H1 (cell line): ENCODE measurements at regions not wholly inside any gene's neighbourhood (a gene's known extent, or its start where the extent isn't known, plus 50 kb on each side); places are given as distances from the start of the nearest gene placed in this dataset.

Experiments used
- CTCF ChIA-PET: fragments of 300-600 bp; sonication (Branson Sonifier 250); formaldehyde crosslinking; loops from one replicate; lab custom pipeline; 2021; ENCODE audit not compliant: partially characterized antibody; lab: Charles Lee
- POLR2A ChIA-PET: fragments of 300-600 bp; sonication (Branson Sonifier 250); formaldehyde crosslinking; loops from one replicate; lab custom pipeline; 2021; ENCODE audit warnings: inconsistent platforms; ENCODE audit not compliant: partially characterized antibody; lab: Charles Lee
- DNase-seq, 2 experiments: peaks; one replicate each; pipeline versions ENCODE4 v3.0.0 to v3.0.0-alpha.2; 2010 to 2022; ENCODE audit warnings: low spot score in 2 of 2, low read depth in 1 of 2, mixed read lengths in 1 of 2
- FAIRE-seq: peaks from 2 replicates; lab custom pipeline; 2011; peaks lifted over from hg19 to GRCh38; lab: Jason Lieb, UNC
- H2AFZ ChIP-seq: 2 replicates; pipeline ENCODE4 v1.8.1; 2012; ENCODE audit warnings: low read length, inconsistent platforms
- H2AK5ac ChIP-seq: 2 replicates; pipeline ENCODE4 v1.6.1; 2013; ENCODE audit warnings: low read depth, low read length
- H2BK120ac ChIP-seq: replicated peaks from 2 replicates; pipeline ENCODE3; 2013; ENCODE audit warnings: low read depth, low read length, inconsistent platforms
- H2BK12ac ChIP-seq: 2 replicates; pipeline ENCODE4 v1.6.1; 2013; ENCODE audit warnings: low read depth, low read length
- H2BK15ac ChIP-seq: 2 replicates; pipeline ENCODE4 v1.6.1; 2013; ENCODE audit warnings: low read length
- H2BK20ac ChIP-seq: 2 replicates; pipeline ENCODE4 v1.6.1; 2013; ENCODE audit warnings: low read length
- H2BK5ac ChIP-seq: 2 replicates; pipeline ENCODE4 v1.6.1; 2013; ENCODE audit warnings: low read depth, low read length
- H3K14ac ChIP-seq: 2 replicates; pipeline ENCODE4 v1.6.1; 2013; ENCODE audit warnings: inconsistent platforms; ENCODE audit not compliant: insufficient read length
- H3K18ac ChIP-seq: 2 replicates; pipeline ENCODE4 v1.6.1; 2013; ENCODE audit warnings: low read length; ENCODE audit errors: extremely low read depth
- H3K23ac ChIP-seq: 2 replicates; pipeline ENCODE4 v1.6.1; 2013; ENCODE audit warnings: inconsistent platforms; ENCODE audit not compliant: insufficient read length
- H3K23me2 ChIP-seq: 2 replicates; pipeline ENCODE4 v1.6.1; 2013; ENCODE audit warnings: low read depth, low read length
- H3K27ac ChIP-seq: 2 replicates; pipeline ENCODE4 v1.6.1; 2011; ENCODE audit warnings: low read depth, low read length, inconsistent platforms
- H3K27me3 ChIP-seq, 4 experiments: replicated peaks in 1 of 4; 1 replicate in 1 of 4; 2 replicates in 3 of 4; pipeline versions ENCODE4 v1.6.1 to v1.8.1; 2011 to 2013; ENCODE audit warnings: low read length in 3 of 4, mild to moderate bottlenecking in 3 of 4, inconsistent platforms in 2 of 4, mixed read lengths in 2 of 4, moderate library complexity in 1 of 4; ENCODE audit not compliant: control insufficient read depth in 3 of 4, insufficient read depth in 3 of 4; ENCODE audit errors: extremely low read depth in 1 of 4
- H3K36me3 ChIP-seq, 4 experiments: 2 replicates each; pipeline versions ENCODE4 v1.6.1 to v1.8.1; 2011 to 2013; ENCODE audit warnings: mild to moderate bottlenecking in 4 of 4, low read length in 3 of 4, moderate library complexity in 2 of 4, control low read depth in 1 of 4, inconsistent platforms in 1 of 4; ENCODE audit not compliant: insufficient read depth in 4 of 4, control insufficient read depth in 2 of 4
- H3K4ac ChIP-seq: replicated peaks from 2 replicates; pipeline ENCODE3; 2013; ENCODE audit warnings: low read length, low read depth, mixed read lengths, inconsistent platforms; ENCODE audit not compliant: insufficient read length
- H3K4me1 ChIP-seq, 4 experiments: replicated peaks in 1 of 4; 1 replicate in 1 of 4; 2 replicates in 3 of 4; pipeline versions ENCODE4 v1.6.1 to v1.8.1; 2011 to 2013; ENCODE audit warnings: low read length in 3 of 4, inconsistent platforms in 2 of 4, mixed read lengths in 1 of 4; ENCODE audit not compliant: insufficient read depth in 4 of 4, control insufficient read depth in 3 of 4
- H3K4me2 ChIP-seq, 2 experiments: 2 replicates each; pipeline versions ENCODE4 v1.6.1 to v1.8.1; 2011 to 2013; ENCODE audit warnings: low read depth in 2 of 2, low read length in 2 of 2, control low read depth in 1 of 2, inconsistent platforms in 1 of 2, mild to moderate bottlenecking in 1 of 2; ENCODE audit not compliant: insufficient read depth in 1 of 2
- H3K4me3 ChIP-seq, 4 experiments: fragments of 200-600, 300-600 bp in 1 of 4; sonication (generic), shearing (Covaris generic), sonication (Bioruptor Twin) in 1 of 4; 2 replicates each; pipeline versions ENCODE4 v1.5.1 to v1.8.1; 2011 to 2016; ENCODE audit warnings: low read length in 4 of 4, low read depth in 3 of 4, control low read depth in 2 of 4, inconsistent platforms in 2 of 4, mild to moderate bottlenecking in 2 of 4, mixed read lengths in 1 of 4, moderate library complexity in 1 of 4; ENCODE audit not compliant: insufficient read depth in 2 of 4; ENCODE audit errors: extremely low read depth in 1 of 4
- H3K56ac ChIP-seq: replicated peaks from 2 replicates; pipeline ENCODE3; 2013; ENCODE audit warnings: low read depth, mild to moderate bottlenecking, mixed read lengths, low read length, inconsistent platforms; ENCODE audit not compliant: insufficient read length
- H3K79me1 ChIP-seq: 2 replicates; pipeline ENCODE4 v1.6.1; 2013; ENCODE audit warnings: low read depth, low read length, control low read depth
- H3K79me2 ChIP-seq, 2 experiments: 2 replicates each; pipeline versions ENCODE4 v1.6.1 to v1.8.1; 2012 to 2013; ENCODE audit warnings: low read length in 2 of 2, mild to moderate bottlenecking in 2 of 2, inconsistent platforms in 1 of 2; ENCODE audit not compliant: insufficient read depth in 2 of 2, control insufficient read depth in 1 of 2
- H3K9ac ChIP-seq, 4 experiments: replicated peaks in 1 of 4; 1 replicate in 1 of 4; 2 replicates in 3 of 4; pipeline versions ENCODE4 v1.6.1 to v1.8.1; 2011 to 2013; ENCODE audit warnings: low read depth in 3 of 4, low read length in 3 of 4, control low read depth in 2 of 4, mild to moderate bottlenecking in 2 of 4, moderate library complexity in 2 of 4, inconsistent platforms in 1 of 4; ENCODE audit errors: extremely low read depth in 1 of 4
- H3K9me3 ChIP-seq, 2 experiments: 2 replicates each; pipeline versions ENCODE4 v1.6.1 to v1.8.1; 2012 to 2013; ENCODE audit warnings: mild to moderate bottlenecking in 2 of 2, moderate library complexity in 2 of 2, control low read depth in 1 of 2, inconsistent platforms in 1 of 2, low read depth in 1 of 2, low read length in 1 of 2, mixed read lengths in 1 of 2; ENCODE audit not compliant: insufficient read depth in 2 of 2
- H4K20me1 ChIP-seq, 2 experiments: replicated peaks in 1 of 2; 2 replicates each; pipeline versions ENCODE3 to v1.8.1; 2011 to 2013; ENCODE audit warnings: inconsistent platforms in 2 of 2, low read length in 2 of 2, mild to moderate bottlenecking in 1 of 2; ENCODE audit not compliant: insufficient read depth in 2 of 2, control insufficient read depth in 1 of 2
- H4K5ac ChIP-seq: 2 replicates; pipeline ENCODE4 v1.6.1; 2013; ENCODE audit warnings: low read length, low read depth, mixed read lengths, inconsistent platforms; ENCODE audit not compliant: insufficient read length
- H4K8ac ChIP-seq: 2 replicates; pipeline ENCODE4 v1.8.0; 2013; ENCODE audit warnings: mild to moderate bottlenecking, moderate library complexity, low read length, inconsistent platforms; ENCODE audit not compliant: insufficient read depth; ENCODE audit errors: extremely low read depth
- H4K91ac ChIP-seq: replicated peaks from 2 replicates; pipeline ENCODE3; 2013; ENCODE audit warnings: low read length, mixed read lengths, inconsistent platforms; ENCODE audit not compliant: insufficient read length
- ASH2L ChIP-seq: fragments of 200-600, 300-600 bp; sonication (generic); IDR thresholded peaks from one replicate; pipeline ENCODE4 v1.7.1; 2017; ENCODE audit warnings: low read length
- EZH2 ChIP-seq: fragments of 200-600 bp; sonication (generic); IDR thresholded peaks from 2 replicates; pipeline ENCODE4 v1.7.1; 2012; ENCODE audit warnings: low read depth, mild to moderate bottlenecking, moderate library complexity, low read length, inconsistent platforms; ENCODE audit not compliant: severe bottlenecking
- HDAC6 ChIP-seq: IDR thresholded peaks from one replicate; pipeline ENCODE4 v1.7.1; 2012; ENCODE audit warnings: low read depth, mild to moderate bottlenecking, inconsistent platforms, low read length, moderate library complexity
- KDM4A ChIP-seq: IDR thresholded peaks from one replicate; pipeline ENCODE4 v1.7.1; 2012; ENCODE audit warnings: low read depth, mild to moderate bottlenecking, moderate library complexity, low read length, inconsistent platforms; ENCODE audit not compliant: severe bottlenecking
- POLR2A ChIP-seq, 2 experiments: IDR thresholded peaks; 1 replicate in 1 of 2; 2 replicates in 1 of 2; pipeline ENCODE4 v1.6.1; 2011; ENCODE audit warnings: low read depth in 2 of 2, low read length in 2 of 2, mild to moderate bottlenecking in 2 of 2; ENCODE audit errors: control extremely low read depth in 1 of 2
- RAD21 ChIP-seq, 2 experiments: IDR thresholded peaks in 1 of 2; conservative IDR thresholded peaks in 1 of 2; 2 replicates each; pipeline ENCODE4 v1.6.1; 2011; ENCODE audit warnings: low read depth in 2 of 2, low read length in 2 of 2, improper control_type of control experiment in 1 of 2, inconsistent platforms in 1 of 2, mild to moderate bottlenecking in 1 of 2, moderate library complexity in 1 of 2
- RFX5 ChIP-seq: IDR thresholded peaks from 2 replicates; pipeline ENCODE4 v1.6.1; 2011; ENCODE audit warnings: low read depth, low read length, improper control_type of control experiment, borderline replicate concordance
- RNF2 ChIP-seq: fragments of 200-900, 300-1000 bp; sonication (generic); IDR thresholded peaks from 2 replicates; pipeline ENCODE4 v1.7.1; 2016; ENCODE audit warnings: borderline replicate concordance, low read depth, mild to moderate bottlenecking, antibody characterized with exemption, low read length; ENCODE audit not compliant: poor library complexity, severe bottlenecking; ENCODE audit errors: missing control alignments
- SIX5 ChIP-seq: IDR thresholded peaks from 2 replicates; pipeline ENCODE4 v1.6.1; 2011; ENCODE audit warnings: mild to moderate bottlenecking, low read depth, low read length
- SP2 ChIP-seq: IDR thresholded peaks from 2 replicates; pipeline ENCODE4 v1.6.1; 2012; ENCODE audit warnings: mild to moderate bottlenecking, low read length, inconsistent platforms
- TCF12 ChIP-seq: IDR thresholded peaks from 2 replicates; pipeline ENCODE4 v1.6.1; 2011; ENCODE audit warnings: low read depth, mild to moderate bottlenecking, low read length
- WGBS, 2 experiments: shearing (Covaris generic) in 1 of 2; methylation state at CpG; one replicate each; pipeline versions ENCODE4 v1.1.6 to v1.1.7; 2013 to 2015; ENCODE audit warnings: low lambda C conversion rate in 2 of 2, mixed read lengths in 2 of 2, inconsistent platforms in 1 of 2, low coverage in 1 of 2, missing lambda C conversion rate in 1 of 2; ENCODE audit not compliant: insufficient replicate concordance in 2 of 2, insufficient coverage in 1 of 2, insufficient read length in 1 of 2; ENCODE audit errors: extremely low coverage in 1 of 2, missing lambda C conversion rate in 1 of 2; 5-methylcytosine and 5-hydroxymethylcytosine counted together
- TF ChIP-seq, protein P1 (sequence below), 3 experiments: IDR thresholded peaks; 1 replicate in 2 of 3; 2 replicates in 1 of 3; pipeline versions ENCODE4 v1.5.1 to v1.6.1; 2011; ENCODE audit warnings: low read length in 3 of 3, mild to moderate bottlenecking in 3 of 3, inconsistent platforms in 2 of 3, low read depth in 1 of 3, moderate library complexity in 1 of 3; ENCODE audit not compliant: insufficient read depth in 1 of 3; ENCODE audit errors: control extremely low read depth in 1 of 3

DNA sequence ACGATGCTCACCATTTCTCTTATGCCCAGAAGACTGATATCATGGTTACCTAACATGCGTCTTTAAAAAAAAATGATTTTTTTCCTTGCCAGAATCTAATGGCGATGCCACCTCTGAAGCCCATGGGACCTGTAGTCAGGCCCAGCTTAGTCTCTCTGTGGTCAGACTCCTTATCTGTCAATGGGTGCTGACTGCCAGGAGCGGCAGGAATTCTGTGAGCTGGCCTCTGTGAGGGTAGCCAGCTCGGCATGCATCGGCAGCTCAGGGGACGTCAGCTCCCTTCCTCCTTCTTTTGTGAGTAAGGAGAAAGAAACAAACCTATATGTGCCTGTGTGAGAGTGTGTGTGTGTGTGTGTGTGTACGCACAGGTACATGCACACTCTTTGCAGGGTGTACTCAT lies 49.9 kb upstream of the ZRANB1 start:
- no peak overlapping the region for H2AFZ ChIP-seq
- H4K8ac ChIP-seq, result no peak overlapping the region
- POLR2A ChIA-PET, result interaction anchor here (0.6 to 1.8 kb wide), 3 partner anchors 9 to 25 kb away, joined by 3 to 5 read pairs (median 3); no protein-coding TSS in a partner anchor
- H2BK20ac ChIP-seq, result no peak overlapping the region
- 86% methylated on average over 8 of the region's 8 CpGs; no CpG with 5 or more reads in 1 of the 2 experiments for WGBS, 2 experiments
- no peak overlapping the region for H3K9ac ChIP-seq
- no peak overlapping the region for H3K27ac ChIP-seq
- no peak overlapping the region for H4K91ac ChIP-seq
- H3K79me1 ChIP-seq, result no peaks in the 10 kb centered on the region
- no peaks in the 10 kb centered on the region for H3K23me2 ChIP-seq
- H2BK12ac ChIP-seq, result no peak overlapping the region
- no peaks in the 10 kb centered on the region; a peak in 1 of 7 replicates for H3K4me1 ChIP-seq
- no peak overlapping the region for H3K56ac ChIP-seq
- CTCF ChIA-PET, result interaction anchor here (0.6 to 0.7 kb wide), 2 partner anchors 499 to 630 kb away, joined by 3 read pairs; no protein-coding TSS in a partner anchor
- H2AK5ac ChIP-seq, result no peak overlapping the region
- no peak for FAIRE-seq
- H3K4me2 ChIP-seq, result no peak overlapping the region
- no peaks in the 10 kb centered on the region for H3K79me2 ChIP-seq
- H2BK120ac ChIP-seq, result no peak overlapping the region
- DNase-seq, result no peak
- H3K27me3 ChIP-seq, result no peaks in the 10 kb centered on the region
- no peak overlapping the region; the same call in 1 of the 2 replicates for H3K18ac ChIP-seq
- H3K23ac ChIP-seq, result no peak overlapping the region
- no peak overlapping the region for H3K14ac ChIP-seq
- no peak overlapping the region for H3K4ac ChIP-seq
- no peak overlapping the region for H2BK15ac ChIP-seq
- no peak overlapping the region for H4K5ac ChIP-seq
- no peak overlapping the region for H3K4me3 ChIP-seq
- no peaks in the 10 kb centered on the region for H3K9me3 ChIP-seq
- H2BK5ac ChIP-seq, result no peak overlapping the region
- no peaks in the 10 kb centered on the region for H3K36me3 ChIP-seq
- peaks cover 0 to under 1% of the 10 kb centered on the region in 2 experiments for H4K20me1 ChIP-seq
- TF ChIP-seq RFX5 (no peak), HDAC6 (no peak), ASH2L (no peak), RNF2 (no peak), POLR2A (IDR thresholded peaks at IDR 0.05; ENCODE audit: control extremely low read depth in 1 of 2, low read depth in 2 of 2, low read length in 2 of 2) (no peak), SIX5 (no peak), RAD21 (IDR thresholded peaks at IDR 0.05 in 1 of 2, conservative IDR thresholded peaks at IDR 0.05 in 1 of 2; ENCODE audit: low read depth in 2 of 2, low read length in 2 of 2) (no peak), KDM4A (no peak), SP2 (no peak), EZH2 (no peak), TCF12 (no peak)
- TF ChIP-seq, protein P1, sequence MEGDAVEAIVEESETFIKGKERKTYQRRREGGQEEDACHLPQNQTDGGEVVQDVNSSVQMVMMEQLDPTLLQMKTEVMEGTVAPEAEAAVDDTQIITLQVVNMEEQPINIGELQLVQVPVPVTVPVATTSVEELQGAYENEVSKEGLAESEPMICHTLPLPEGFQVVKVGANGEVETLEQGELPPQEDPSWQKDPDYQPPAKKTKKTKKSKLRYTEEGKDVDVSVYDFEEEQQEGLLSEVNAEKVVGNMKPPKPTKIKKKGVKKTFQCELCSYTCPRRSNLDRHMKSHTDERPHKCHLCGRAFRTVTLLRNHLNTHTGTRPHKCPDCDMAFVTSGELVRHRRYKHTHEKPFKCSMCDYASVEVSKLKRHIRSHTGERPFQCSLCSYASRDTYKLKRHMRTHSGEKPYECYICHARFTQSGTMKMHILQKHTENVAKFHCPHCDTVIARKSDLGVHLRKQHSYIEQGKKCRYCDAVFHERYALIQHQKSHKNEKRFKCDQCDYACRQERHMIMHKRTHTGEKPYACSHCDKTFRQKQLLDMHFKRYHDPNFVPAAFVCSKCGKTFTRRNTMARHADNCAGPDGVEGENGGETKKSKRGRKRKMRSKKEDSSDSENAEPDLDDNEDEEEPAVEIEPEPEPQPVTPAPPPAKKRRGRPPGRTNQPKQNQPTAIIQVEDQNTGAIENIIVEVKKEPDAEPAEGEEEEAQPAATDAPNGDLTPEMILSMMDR (IDR thresholded peaks at IDR 0.05; ENCODE audit: control extremely low read depth in 1 of 3, insufficient read depth in 1 of 3, low read depth in 1 of 3, low read length in 3 of 3), result no peak
